ENCODE measurements at regions not wholly inside any gene's neighbourhood (a gene's known extent, or its start where the extent isn't known, plus 50 kb on each side); places are given as distances from the start of the nearest gene placed in this dataset.

GRCh38 chr14:25677111-25677510 is 627.2 kb upstream of the STXBP6 start (continued):
- TF ChIP-seq ZBTB11 (CRISPR knock-in tag; IDR thresholded peaks at IDR 0.05) (no peak), RHOXF2B (CRISPR knock-in tag; conservative IDR thresholded peaks at IDR 0.05) (no peak), NR4A1 (CRISPR knock-in tag; IDR thresholded peaks at IDR 0.05) (no peak), NR4A1 (tag; IDR thresholded peaks at IDR 0.05) (no peak), CREB5 (CRISPR knock-in tag; IDR thresholded peaks at IDR 0.05) (no peak), GABPA (tag; conservative IDR thresholded peaks at IDR 0.05; ENCODE audit: low read depth) (no peak), ZBTB33 (CRISPR knock-in tag; IDR thresholded peaks at IDR 0.05) (no peak), NR2F6 (CRISPR knock-in tag; IDR thresholded peaks at IDR 0.05) (no peak), SREBF1 (IDR thresholded peaks at IDR 0.05; ENCODE audit: borderline replicate concordance, low read depth, low read length) (no peak), ZNF134 (CRISPR knock-in tag; conservative IDR thresholded peaks at IDR 0.05) (no peak)

Data from K562 (cell line).